SK-N-DZ (cell line): ENCODE measurements at regions not wholly inside any gene's neighbourhood (a gene's known extent, or its start where the extent isn't known, plus 50 kb on each side); places are given as distances from the start of the nearest gene placed in this dataset.
"Not testable (repeated sequence)": the region's sequence is repeated elsewhere in the genome, so short reads cannot be mapped to it uniquely, and the experiment has no call there.

Source experiments
- DNase-seq: peaks from one replicate; pipeline ENCODE4 v3.0.0-alpha.2; 2015; ENCODE audit warnings: low spot score

GRCh38 chr1:218926631-218927030 lies 247.0 kb upstream of the LYPLAL1 start:
- no peak for DNase-seq

- no peak for DNase-seq
Measured at GRCh38 chr1:218930000-218930399, 243.7 kb upstream of the LYPLAL1 start.

- no peak for DNase-seq
Measured at GRCh38 chr1:218930472-218931241, 243.0 kb upstream of the LYPLAL1 start.

- no peak for DNase-seq
Measured at GRCh38 chr1:218931324-218931723, 242.4 kb upstream of the LYPLAL1 start.

DNA sequence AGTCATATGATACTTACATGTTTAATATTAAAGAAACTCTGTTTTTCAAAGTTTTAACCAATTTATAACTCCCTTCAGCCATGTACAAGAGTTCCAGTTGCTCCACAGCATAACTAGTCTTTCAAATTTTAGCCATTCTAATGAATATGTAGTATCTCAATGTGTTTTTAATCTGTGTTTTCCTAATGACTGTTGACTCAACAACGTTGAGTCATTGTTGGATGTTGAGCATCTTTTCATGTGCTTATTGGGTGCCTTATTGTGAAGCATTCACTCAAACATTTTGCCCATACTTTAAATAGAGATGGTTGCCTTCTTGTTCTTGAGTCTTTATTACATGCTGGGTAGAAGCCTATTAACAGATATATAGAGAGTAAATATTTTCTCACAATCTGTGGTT lies 240.2 kb upstream of the LYPLAL1 start:
- DNase-seq: no peak

DNA sequence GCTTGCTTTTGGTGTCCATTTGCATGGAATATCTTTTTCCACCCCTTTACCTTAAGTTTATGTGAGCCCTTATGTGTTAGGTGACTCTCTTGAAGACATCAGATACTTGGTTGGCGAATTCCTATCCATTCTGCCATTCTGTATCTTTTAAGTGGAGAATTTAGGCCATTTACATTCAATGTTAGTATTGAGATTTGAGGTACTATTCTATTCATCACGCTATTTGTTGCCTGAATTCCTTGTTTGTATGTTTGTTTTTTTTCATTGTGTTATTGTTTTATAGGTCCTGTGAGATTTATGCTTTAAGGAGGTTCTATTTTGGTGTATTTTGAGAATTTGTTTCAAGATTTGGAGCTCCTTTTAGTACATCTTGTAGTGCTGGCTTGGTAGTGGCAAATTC lies 238.3 kb upstream of the LYPLAL1 start:
- not testable (repeated sequence) for DNase-seq

GRCh38 chr1:218938259-218938658 lies 235.4 kb upstream of the LYPLAL1 start:
- no peak for DNase-seq

DNA sequence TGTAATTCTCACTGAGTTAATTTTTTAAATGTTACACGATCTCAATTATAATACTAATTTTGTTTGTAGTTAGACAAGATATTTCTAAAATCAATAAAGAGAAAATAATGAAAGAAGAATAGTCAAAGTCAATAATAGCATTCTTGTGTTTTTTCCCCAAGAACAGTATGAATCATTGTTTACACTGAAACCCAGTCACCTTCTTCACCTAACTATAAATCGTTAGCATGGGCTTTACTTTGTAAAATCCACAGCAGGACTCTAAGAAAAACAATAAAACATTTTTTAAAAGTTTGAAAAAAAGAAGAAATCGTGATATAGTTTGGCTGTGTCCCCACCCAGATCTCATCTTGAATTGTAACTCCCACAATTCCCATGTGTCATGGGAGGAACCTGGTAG lies 234.6 kb upstream of the LYPLAL1 start:
- DNase-seq: no peak

GRCh38 chr1:218942431-218942830 lies 231.2 kb upstream of the LYPLAL1 start:
- no peak for DNase-seq

GRCh38 chr1:218943371-218943770 lies 230.3 kb upstream of the LYPLAL1 start:
- no peak for DNase-seq

- DNase-seq: no peak
Measured at GRCh38 chr1:218945050-218945449, 228.6 kb upstream of the LYPLAL1 start.

- no peak for DNase-seq
Measured at GRCh38 chr1:218946147-218946546, 227.5 kb upstream of the LYPLAL1 start.

GRCh38 chr1:218948446-218948845 lies 225.2 kb upstream of the LYPLAL1 start:
- no peak for DNase-seq

GRCh38 chr1:218953386-218953785 lies 220.3 kb upstream of the LYPLAL1 start:
- no peak for DNase-seq

- DNase-seq: no peak
Measured at GRCh38 chr1:218957971-218958370, 215.7 kb upstream of the LYPLAL1 start.

GRCh38 chr1:218959784-218960183 lies 213.9 kb upstream of the LYPLAL1 start:
- DNase-seq: no peak

DNA sequence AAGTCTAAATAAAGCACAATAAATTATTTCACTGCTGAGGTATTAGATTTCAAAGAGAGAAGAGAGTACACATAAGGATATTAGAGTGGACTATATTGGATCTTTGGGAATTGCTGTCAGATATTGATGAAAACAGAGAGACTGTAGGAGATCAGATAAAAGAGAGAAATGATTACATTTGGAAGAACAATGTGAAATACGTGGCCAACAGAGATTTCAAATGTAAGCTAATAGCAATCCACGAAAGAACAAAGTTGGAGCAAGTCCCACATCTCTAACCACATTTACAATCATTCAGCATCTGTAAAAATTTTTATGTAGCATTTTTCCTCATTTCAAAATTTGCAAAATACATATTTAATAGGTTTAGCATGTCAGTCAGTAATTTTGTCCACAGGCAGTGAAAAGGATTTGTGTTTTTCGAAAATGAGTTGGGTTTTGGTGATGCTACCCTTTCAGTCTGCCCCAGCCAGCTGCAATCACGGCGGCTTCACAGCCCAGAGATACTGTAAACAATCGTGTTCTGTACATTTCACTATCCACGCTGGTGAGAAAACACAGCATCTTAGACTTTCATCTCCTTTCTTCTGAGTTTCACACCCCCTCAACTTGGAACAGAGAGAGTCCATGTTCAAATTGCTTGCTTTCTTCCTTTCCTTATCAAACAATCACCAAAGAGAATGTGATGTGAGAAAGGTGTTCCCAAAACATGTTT lies 209.1 kb upstream of the LYPLAL1 start:
- DNase-seq: no peak

DNA sequence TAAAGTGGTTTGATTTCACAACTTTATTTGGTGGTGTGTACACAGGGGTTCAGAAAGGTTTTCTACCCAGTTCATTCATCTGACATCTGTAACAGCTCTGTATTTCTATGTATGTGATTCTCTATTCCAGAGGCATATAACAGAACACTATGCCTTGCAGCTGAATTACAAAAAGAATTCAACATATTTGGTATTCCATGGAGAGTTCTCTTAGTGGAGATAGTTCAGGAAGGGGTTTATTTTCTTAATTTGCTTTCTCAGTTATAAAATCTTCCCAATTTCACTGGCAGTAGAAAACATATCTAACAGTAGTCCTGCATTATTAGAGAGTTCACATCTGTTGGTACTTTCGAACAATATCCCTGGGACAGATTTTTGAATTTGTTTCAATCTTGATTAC lies 207.9 kb upstream of the LYPLAL1 start:
- no peak for DNase-seq

DNA sequence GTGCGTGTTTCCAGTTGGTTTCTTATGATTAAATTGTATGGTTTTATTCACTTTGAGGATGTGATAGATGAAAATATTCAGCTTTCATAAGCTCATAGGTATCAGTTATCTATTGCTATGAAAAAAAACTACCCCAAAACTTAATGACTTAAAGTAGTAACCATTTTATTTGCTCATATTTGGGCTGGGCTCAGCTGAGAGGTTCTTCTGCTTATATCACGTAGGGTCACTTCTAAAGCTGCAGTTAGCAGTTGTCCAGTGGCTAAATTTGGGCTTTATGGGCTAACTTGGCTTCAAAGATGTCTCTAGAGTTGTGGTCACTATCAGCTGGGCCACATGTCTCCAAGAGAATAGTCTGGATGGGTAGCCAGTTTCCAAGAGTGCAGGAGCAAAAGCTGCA lies 206.4 kb upstream of the LYPLAL1 start:
- DNase-seq: no peak

GRCh38 chr1:218967836-218968235 lies 205.8 kb upstream of the LYPLAL1 start:
- DNase-seq: no peak

DNA sequence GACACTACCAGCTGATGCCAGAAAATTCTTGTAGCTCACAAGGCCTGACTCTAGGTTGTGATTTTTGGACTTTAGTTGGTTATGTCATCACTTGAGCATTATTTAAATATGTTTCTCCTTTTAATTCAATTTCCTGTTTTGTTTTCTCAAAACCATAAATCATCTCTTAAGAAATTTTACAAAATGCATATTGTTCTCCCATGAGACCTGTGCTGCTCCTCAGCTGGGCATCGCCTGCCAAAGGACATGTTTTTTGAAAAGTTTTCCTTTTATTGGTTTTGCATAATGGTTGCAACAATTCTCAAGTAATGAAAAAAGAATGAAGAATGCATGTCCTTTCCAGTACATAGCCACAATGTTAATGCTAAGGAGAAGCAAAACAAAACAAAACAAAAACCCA lies 204.7 kb upstream of the LYPLAL1 start:
- DNase-seq: no peak

- no peak for DNase-seq
Measured at GRCh38 chr1:218970397-218970990, 203.2 kb upstream of the LYPLAL1 start.

- no peak for DNase-seq
Measured at GRCh38 chr1:218971156-218971555, 202.5 kb upstream of the LYPLAL1 start.
